ENCODE measurements at regions not wholly inside any gene's neighbourhood (a gene's known extent, or its start where the extent isn't known, plus 50 kb on each side); places are given as distances from the start of the nearest gene placed in this dataset.

- Histone ChIP-seq H3K4me2 (ENCODE audit: low read length) (no peak overlapping the region), H3F3A (ENCODE audit: low read length, unreplicated experiment) (no peaks in the 10 kb centered on the region), H3K9ac (ENCODE audit: low read length) (no peak overlapping the region), H3K4me1 (ENCODE audit: insufficient read depth, low read length) (no peaks in the 10 kb centered on the region), H3K4me3 (ENCODE audit: low read length) (no peak overlapping the region), H3K36me3 (ENCODE audit: low read depth, low read length) (no peaks in the 10 kb centered on the region), H4K20me1 (ENCODE audit: low read length) (no peaks in the 10 kb centered on the region), H2AFZ (ENCODE audit: low read length) (no peak overlapping the region), H3K9me3 (ENCODE audit: low read length) (no peaks in the 10 kb centered on the region), H3K27ac (ENCODE audit: low read length) (no peak overlapping the region), H3K27me3 (ENCODE audit: low read length) (no peaks in the 10 kb centered on the region), H3K9me2 (replicated peaks; ENCODE audit: low read length) (no peaks in the 10 kb centered on the region), H3K79me2 (ENCODE audit: low read length) (no peaks in the 10 kb centered on the region)
- intact Hi-C loops (cut with micrococcal nuclease) = no loop called here
- CTCF ChIA-PET = no interaction called here
- DNase-seq (no peak), ATAC-seq (no peak)
- no TSS peak for BruUV-seq (replicated peaks)
- POLR2A ChIA-PET (ENCODE audit: unreplicated experiment) = no interaction called here
- TF ChIP-seq, protein P1, sequence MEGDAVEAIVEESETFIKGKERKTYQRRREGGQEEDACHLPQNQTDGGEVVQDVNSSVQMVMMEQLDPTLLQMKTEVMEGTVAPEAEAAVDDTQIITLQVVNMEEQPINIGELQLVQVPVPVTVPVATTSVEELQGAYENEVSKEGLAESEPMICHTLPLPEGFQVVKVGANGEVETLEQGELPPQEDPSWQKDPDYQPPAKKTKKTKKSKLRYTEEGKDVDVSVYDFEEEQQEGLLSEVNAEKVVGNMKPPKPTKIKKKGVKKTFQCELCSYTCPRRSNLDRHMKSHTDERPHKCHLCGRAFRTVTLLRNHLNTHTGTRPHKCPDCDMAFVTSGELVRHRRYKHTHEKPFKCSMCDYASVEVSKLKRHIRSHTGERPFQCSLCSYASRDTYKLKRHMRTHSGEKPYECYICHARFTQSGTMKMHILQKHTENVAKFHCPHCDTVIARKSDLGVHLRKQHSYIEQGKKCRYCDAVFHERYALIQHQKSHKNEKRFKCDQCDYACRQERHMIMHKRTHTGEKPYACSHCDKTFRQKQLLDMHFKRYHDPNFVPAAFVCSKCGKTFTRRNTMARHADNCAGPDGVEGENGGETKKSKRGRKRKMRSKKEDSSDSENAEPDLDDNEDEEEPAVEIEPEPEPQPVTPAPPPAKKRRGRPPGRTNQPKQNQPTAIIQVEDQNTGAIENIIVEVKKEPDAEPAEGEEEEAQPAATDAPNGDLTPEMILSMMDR (conservative IDR thresholded peaks at IDR 0.05; ENCODE audit: low read depth, low read length) = no peak
- no peak for TF ChIP-seq EZH2 (IDR thresholded peaks at IDR 0.05; ENCODE audit: low read length, unreplicated experiment)
- no peak for TF ChIP-seq EZH2phosphoT487 (IDR thresholded peaks at IDR 0.05; ENCODE audit: borderline replicate concordance, low read length)
Observed at GRCh38 chr2:117339980-117340379, 474.5 kb upstream of the DDX18 start.

DNA sequence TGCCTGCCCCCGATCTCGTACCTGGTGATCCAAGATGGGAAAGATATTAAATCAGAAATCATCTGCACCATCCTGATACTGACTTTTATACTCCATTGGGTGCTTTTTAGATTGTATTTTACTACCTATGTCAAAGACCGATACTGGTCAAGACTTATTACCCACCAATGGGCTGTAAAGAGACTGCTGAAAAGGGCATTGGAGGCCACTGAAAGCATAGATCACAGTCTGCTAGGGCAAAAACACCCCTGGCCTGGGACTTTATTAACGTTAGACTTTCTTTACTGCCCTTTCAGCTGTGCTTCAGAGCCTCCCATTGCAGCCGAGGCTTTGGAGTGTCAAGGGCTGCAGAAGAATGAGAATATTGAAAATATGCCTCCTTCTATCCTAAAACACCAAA is 472.8 kb upstream of the DDX18 start:
- H3K4me2 ChIP-seq (ENCODE audit: low read length) = no peak overlapping the region
- intact Hi-C loops (cut with micrococcal nuclease) = no loop called here
- H3K9me2 ChIP-seq (replicated peaks; ENCODE audit: low read length) = no peaks in the 10 kb centered on the region
- TF ChIP-seq, protein P1 (conservative IDR thresholded peaks at IDR 0.05; ENCODE audit: low read depth, low read length) = no peak
- TF ChIP-seq EZH2 (IDR thresholded peaks at IDR 0.05; ENCODE audit: low read length, unreplicated experiment) (no peak), EZH2phosphoT487 (IDR thresholded peaks at IDR 0.05; ENCODE audit: borderline replicate concordance, low read length) (no peak)
- no peaks in the 10 kb centered on the region for H3K4me1 ChIP-seq (ENCODE audit: insufficient read depth, low read length)
- ATAC-seq = no peak
- H4K20me1 ChIP-seq (ENCODE audit: low read length) = no peaks in the 10 kb centered on the region
- H3F3A ChIP-seq (ENCODE audit: low read length, unreplicated experiment) = no peaks in the 10 kb centered on the region
- no peaks in the 10 kb centered on the region for H3K79me2 ChIP-seq (ENCODE audit: low read length)
- H3K27ac ChIP-seq (ENCODE audit: low read length) = no peak overlapping the region
- H3K27me3 ChIP-seq (ENCODE audit: low read length) = no peaks in the 10 kb centered on the region
- ChIA-PET POLR2A (ENCODE audit: unreplicated experiment) (no interaction called here), CTCF (no interaction called here)
- H3K4me3 ChIP-seq (ENCODE audit: low read length) = no peak overlapping the region
- no peaks in the 10 kb centered on the region for H3K9me3 ChIP-seq (ENCODE audit: low read length)
- BruUV-seq (replicated peaks) = no TSS peak
- H2AFZ ChIP-seq (ENCODE audit: low read length) = no peak overlapping the region
- no peaks in the 10 kb centered on the region for H3K36me3 ChIP-seq (ENCODE audit: low read depth, low read length)
- no peak for DNase-seq
- H3K9ac ChIP-seq (ENCODE audit: low read length) = no peak overlapping the region

GRCh38 chr2:117342415-117342814 is 472.1 kb upstream of the DDX18 start:
- POLR2A ChIA-PET (ENCODE audit: unreplicated experiment) = no interaction called here
- Histone ChIP-seq H3K9me2 (replicated peaks; ENCODE audit: low read length) (no peaks in the 10 kb centered on the region), H4K20me1 (ENCODE audit: low read length) (no peaks in the 10 kb centered on the region), H3K4me1 (ENCODE audit: insufficient read depth, low read length) (no peaks in the 10 kb centered on the region), H3K9me3 (ENCODE audit: low read length) (no peaks in the 10 kb centered on the region), H3K27me3 (ENCODE audit: low read length) (no peaks in the 10 kb centered on the region), H3K36me3 (ENCODE audit: low read depth, low read length) (no peaks in the 10 kb centered on the region), H3K4me2 (ENCODE audit: low read length) (no peak overlapping the region), H3F3A (ENCODE audit: low read length, unreplicated experiment) (no peaks in the 10 kb centered on the region), H2AFZ (ENCODE audit: low read length) (no peak overlapping the region), H3K4me3 (ENCODE audit: low read length) (no peak overlapping the region), H3K79me2 (ENCODE audit: low read length) (no peaks in the 10 kb centered on the region), H3K27ac (ENCODE audit: low read length) (no peak overlapping the region), H3K9ac (ENCODE audit: low read length) (no peak overlapping the region)
- CTCF ChIA-PET = no interaction called here
- BruUV-seq (replicated peaks) = no TSS peak
- no peak for DNase-seq
- no peak for ATAC-seq
- intact Hi-C loops (cut with micrococcal nuclease) = no loop called here
- TF ChIP-seq, protein P1 (conservative IDR thresholded peaks at IDR 0.05; ENCODE audit: low read depth, low read length) = no peak
- TF ChIP-seq EZH2phosphoT487 (IDR thresholded peaks at IDR 0.05; ENCODE audit: borderline replicate concordance, low read length) (no peak), EZH2 (IDR thresholded peaks at IDR 0.05; ENCODE audit: low read length, unreplicated experiment) (no peak)

Data from PC-3 (cell line).